GM13977 (cell line): ENCODE measurements at regions not wholly inside any gene's neighbourhood (a gene's known extent, or its start where the extent isn't known, plus 50 kb on each side); places are given as distances from the start of the nearest gene placed in this dataset.

Experiments used
- DNase-seq: peaks from one replicate; pipeline ENCODE4 v3.0.0; 2012; ENCODE audit warnings: low spot score
- in situ Hi-C: fragments of 300-500 bp; cut with MboI; formaldehyde crosslinking; loops from one replicate; pipeline ENCODE4 v1.12.0; 2022; ENCODE audit warnings: low sequenced_read_pairs, low pct_unique_long_range_greater_than_20kb, mixed read lengths, inconsistent platforms; ENCODE audit not compliant: unreplicated experiment
- TF ChIP-seq, protein P1 (sequence below): IDR thresholded peaks from 2 replicates; pipeline ENCODE4 v1.5.1; 2012; ENCODE audit warnings: mild to moderate bottlenecking, control low read depth; ENCODE audit not compliant: insufficient read depth; ENCODE audit errors: extremely low read depth, missing control alignments

DNA sequence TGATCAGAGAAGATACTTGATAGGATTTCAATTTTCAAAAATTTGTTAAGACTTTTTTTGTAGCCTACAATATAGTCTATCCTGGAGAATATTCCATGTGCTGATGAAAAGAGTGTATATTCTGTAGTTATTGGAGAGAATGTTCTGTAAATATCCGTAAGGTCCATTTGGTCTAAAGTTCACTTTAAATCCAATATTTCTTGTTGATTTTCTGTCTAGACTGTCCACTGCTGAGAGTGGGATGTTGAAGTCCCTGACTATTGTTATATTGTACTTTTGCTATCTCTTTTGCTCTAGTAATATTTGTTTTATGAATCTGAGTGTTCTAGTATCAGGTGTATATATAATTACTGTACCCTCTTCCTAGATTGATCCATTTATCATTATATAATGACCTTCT is 406.2 kb upstream of the CNTN4 start:
- no peak for DNase-seq
- in situ Hi-C loops: no loop called here
- TF ChIP-seq, protein P1, sequence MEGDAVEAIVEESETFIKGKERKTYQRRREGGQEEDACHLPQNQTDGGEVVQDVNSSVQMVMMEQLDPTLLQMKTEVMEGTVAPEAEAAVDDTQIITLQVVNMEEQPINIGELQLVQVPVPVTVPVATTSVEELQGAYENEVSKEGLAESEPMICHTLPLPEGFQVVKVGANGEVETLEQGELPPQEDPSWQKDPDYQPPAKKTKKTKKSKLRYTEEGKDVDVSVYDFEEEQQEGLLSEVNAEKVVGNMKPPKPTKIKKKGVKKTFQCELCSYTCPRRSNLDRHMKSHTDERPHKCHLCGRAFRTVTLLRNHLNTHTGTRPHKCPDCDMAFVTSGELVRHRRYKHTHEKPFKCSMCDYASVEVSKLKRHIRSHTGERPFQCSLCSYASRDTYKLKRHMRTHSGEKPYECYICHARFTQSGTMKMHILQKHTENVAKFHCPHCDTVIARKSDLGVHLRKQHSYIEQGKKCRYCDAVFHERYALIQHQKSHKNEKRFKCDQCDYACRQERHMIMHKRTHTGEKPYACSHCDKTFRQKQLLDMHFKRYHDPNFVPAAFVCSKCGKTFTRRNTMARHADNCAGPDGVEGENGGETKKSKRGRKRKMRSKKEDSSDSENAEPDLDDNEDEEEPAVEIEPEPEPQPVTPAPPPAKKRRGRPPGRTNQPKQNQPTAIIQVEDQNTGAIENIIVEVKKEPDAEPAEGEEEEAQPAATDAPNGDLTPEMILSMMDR: no peak

DNA sequence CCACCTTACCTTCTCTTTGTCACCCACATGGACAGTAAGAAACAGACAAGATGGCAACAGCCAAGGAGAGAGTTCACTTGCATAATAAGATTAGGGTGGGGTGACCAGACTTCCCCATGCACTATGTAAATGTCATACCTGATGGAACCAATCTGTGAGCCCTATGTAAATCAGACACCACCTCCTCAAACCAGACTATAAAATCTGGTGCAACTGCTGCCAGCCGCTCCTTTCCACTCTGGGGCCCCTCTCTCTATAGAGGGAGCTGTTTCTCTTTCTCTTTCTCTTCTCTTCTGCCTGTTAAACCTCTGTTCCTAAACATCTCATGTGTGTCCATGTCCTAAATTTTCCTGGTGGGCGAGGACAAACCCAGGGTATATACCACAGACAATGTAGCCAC is 405.5 kb upstream of the CNTN4 start:
- DNase-seq: no peak
- in situ Hi-C loops: no loop called here
- TF ChIP-seq, protein P1: no peak

DNA sequence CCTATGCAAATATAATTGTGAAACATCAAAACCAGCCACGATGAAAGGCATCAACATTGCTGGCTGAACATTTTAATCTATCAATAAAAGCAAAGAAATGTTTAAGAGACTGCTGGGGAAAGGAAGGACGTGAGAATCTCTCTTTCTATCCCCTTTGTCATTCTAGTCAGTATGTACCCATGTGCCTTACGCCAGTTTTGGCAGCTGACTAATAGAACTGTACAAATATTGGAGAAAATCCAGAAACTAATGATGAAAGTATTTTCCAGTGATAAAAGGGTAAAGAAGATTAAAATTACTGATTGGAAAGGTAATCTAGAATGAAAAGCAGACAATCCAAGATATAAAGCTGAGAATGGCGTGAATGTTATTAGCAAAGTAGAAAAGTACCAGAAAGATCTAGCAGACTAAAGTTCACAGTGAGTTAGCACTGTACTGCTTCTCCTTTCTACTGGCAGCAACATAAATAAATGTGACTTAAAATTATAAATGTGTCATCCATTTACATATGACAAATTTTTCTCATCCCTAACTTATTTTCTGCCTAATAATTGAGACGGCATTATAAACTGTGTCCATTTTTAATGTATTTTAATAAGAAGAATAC is 401.9 kb upstream of the CNTN4 start:
- in situ Hi-C loops: no loop called here
- TF ChIP-seq, protein P1: no peak
- no peak for DNase-seq

DNA sequence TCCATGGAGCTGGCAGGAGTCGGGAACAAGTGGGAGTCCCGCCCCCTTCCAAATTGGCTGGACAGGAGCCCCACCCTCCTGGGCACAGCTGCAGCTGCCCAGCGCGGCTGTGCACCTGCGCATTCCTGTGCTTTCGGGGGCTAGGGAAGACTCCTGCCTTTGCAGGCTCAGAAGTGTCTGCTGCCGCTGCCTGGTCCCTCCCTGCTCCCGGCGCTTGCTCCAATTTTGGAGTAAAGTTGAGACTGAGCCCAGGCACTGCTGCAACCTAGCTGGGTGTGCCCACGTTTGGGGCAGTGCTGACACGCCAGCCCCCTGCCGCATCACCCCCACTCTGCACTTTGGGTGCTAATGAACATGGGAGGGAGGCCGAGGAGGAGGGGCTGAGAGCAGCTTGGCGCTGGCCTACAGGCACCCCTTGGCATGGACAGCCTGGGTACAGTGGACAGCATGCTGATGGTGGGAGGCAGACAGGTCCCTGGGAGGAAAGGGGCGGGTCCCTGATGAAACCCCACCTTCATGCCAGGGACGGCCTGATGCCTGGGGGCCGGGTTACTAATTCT is 399.2 kb upstream of the CNTN4 start:
- in situ Hi-C loops: no loop called here
- TF ChIP-seq, protein P1: no peak

DNA sequence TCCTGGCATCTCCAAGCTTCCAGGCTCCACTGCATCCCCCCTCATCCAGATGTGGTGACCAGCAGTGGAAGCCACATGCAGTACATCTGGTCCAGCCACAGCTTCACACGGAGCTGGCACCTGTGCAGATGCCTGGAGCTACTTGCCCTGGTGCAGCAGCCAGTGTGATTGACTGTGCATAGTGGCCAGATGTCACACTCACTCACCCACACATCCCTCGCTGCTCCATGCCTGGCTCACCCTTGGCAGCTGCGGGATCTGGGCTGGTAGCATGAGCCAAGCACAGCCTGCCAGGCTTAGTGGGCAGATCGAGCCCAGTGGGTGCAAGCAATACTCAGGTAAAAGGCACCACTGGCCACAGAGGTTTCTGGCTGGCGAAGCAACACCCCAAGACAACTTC is 398.0 kb upstream of the CNTN4 start:
- DNase-seq: no peak
- in situ Hi-C loops: no loop called here
- TF ChIP-seq, protein P1: no peak

More for the DNA sequence above, 399.2 kb upstream of the CNTN4 start:
- no peak for DNase-seq

DNA sequence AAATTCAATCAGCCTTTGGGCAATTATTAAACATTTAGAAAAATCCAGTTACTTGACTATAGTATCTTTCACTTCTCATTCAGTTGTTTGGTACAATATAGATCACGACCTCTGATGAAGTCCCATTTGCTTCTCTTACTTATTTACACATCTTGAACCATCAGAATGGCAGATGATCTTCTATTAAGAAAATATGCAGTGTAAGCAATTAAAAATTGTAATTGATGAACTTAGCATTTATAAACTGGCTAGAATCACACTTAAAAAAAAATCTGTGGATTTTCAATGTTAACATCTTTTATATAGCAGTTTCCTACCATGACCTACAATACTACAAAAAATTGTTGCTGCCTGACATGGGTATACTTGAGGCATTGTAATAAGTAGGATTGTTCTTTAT is 395.5 kb upstream of the CNTN4 start:
- in situ Hi-C loops: no loop called here
- TF ChIP-seq, protein P1: no peak
- no peak for DNase-seq
